Anterior cingulate cortex (tissue), 58 donors: ENCODE measurements at regions not wholly inside any gene's neighbourhood (a gene's known extent, or its start where the extent isn't known, plus 50 kb on each side); places are given as distances from the start of the nearest gene placed in this dataset.

Experiments
- DNase-seq, 58 donors: peaks; one replicate each; lab custom pipeline; 2025; lab: John Stamatoyannopoulos, UW

- no peak for DNase-seq
Observed at GRCh38 chr10:46226900-46227558, 59.8 kb upstream of the ANTXRL start.

- no peak for DNase-seq
Observed at GRCh38 chr10:46227571-46227935, 59.2 kb upstream of the ANTXRL start.

GRCh38 chr10:46227936-46228562, 58.7 kb upstream of the ANTXRL start:
- peak in 2 of 58 donors; percentile 16 to 26 for DNase-seq

GRCh38 chr10:46228563-46229071, 58.2 kb upstream of the ANTXRL start:
- peak in 54 of 58 donors; percentile 10 to 83 (median 56) for DNase-seq

- no peak for DNase-seq
Observed at GRCh38 chr10:46229144-46229563, 57.6 kb upstream of the ANTXRL start.

- no peak for DNase-seq
Observed at GRCh38 chr10:46230615-46231014, 56.2 kb upstream of the ANTXRL start.

GRCh38 chr10:46231087-46231486, 55.7 kb upstream of the ANTXRL start:
- no peak for DNase-seq

- no peak for DNase-seq
Observed at GRCh38 chr10:46232084-46232483, 54.7 kb upstream of the ANTXRL start.

- DNase-seq = no peak
Observed at GRCh38 chr10:46232666-46233065, 54.1 kb upstream of the ANTXRL start.

GRCh38 chr10:46233181-46233580, 53.6 kb upstream of the ANTXRL start:
- no peak for DNase-seq

- DNase-seq = no peak
Observed at GRCh38 chr10:46234026-46234425, 52.8 kb upstream of the ANTXRL start.

- DNase-seq = peak in 4 of 58 donors; percentile 17 to 44 (median 24)
Observed at GRCh38 chr10:46234431-46235060, 52.3 kb upstream of the ANTXRL start.

GRCh38 chr10:46235705-46236545, 50.9 kb upstream of the ANTXRL start:
- no peak for DNase-seq

- no peak for DNase-seq
Observed at GRCh38 chr10:46236546-46236887, 50.3 kb upstream of the ANTXRL start.

GRCh38 chr10:46236941-46237681, 49.7 kb upstream of the ANTXRL start:
- no peak for DNase-seq
